Prostate gland (tissue), 2 donors: ENCODE measurements at regions not wholly inside any gene's neighbourhood (a gene's known extent, or its start where the extent isn't known, plus 50 kb on each side); places are given as distances from the start of the nearest gene placed in this dataset.

ENCODE experiments used
- DNase-seq: peaks from one replicate; pipeline ENCODE4 v3.0.0-alpha.2; 2019; ENCODE audit warnings: low spot score
- H3K27ac ChIP-seq, 2 donors: fragments of 200-600 bp; sonication (generic); 2 replicates each; pipeline ENCODE4 v1.5.1; 2017 to 2019
- H3K27me3 ChIP-seq: fragments of 200-600 bp; sonication (generic); replicated peaks from 2 replicates; pipeline ENCODE4 v1.5.1; 2019; ENCODE audit not compliant: insufficient read depth
- H3K36me3 ChIP-seq, 2 donors: fragments of 200-600 bp; sonication (generic); 1 replicate in 1 of 2; 2 replicates in 1 of 2; pipeline versions ENCODE4 v1.5.1 to v1.8.1; 2017 to 2019
- H3K4me1 ChIP-seq: fragments of 200-600 bp; sonication (generic); replicated peaks from 2 replicates; pipeline ENCODE4 v1.5.1; 2019
- H3K4me3 ChIP-seq, 2 donors: fragments of 200-600 bp; sonication (generic); 2 replicates each; pipeline ENCODE4 v1.5.1; 2017 to 2019
- H3K9me3 ChIP-seq: fragments of 200-600 bp; sonication (generic); 2 replicates; pipeline ENCODE4 v1.5.1; 2017
- POLR2A ChIP-seq: fragments of 450-650 bp; IDR thresholded peaks from one replicate; pipeline ENCODE4 v1.6.1; 2016; ENCODE audit warnings: antibody characterized with exemption, mild to moderate bottlenecking
- POLR2AphosphoS5 ChIP-seq: sonication (generic); formaldehyde crosslinking; IDR thresholded peaks from one replicate; pipeline ENCODE4 v1.6.1; 2017; ENCODE audit warnings: antibody characterized with exemption
- WGBS: methylation state at CpG from one replicate; pipeline ENCODE4 v1.1.5; 2018; 5-methylcytosine and 5-hydroxymethylcytosine counted together
- intact Hi-C: fragments of 100-400 bp; cut with DNase I; formaldehyde crosslinking; loops from one replicate; pipeline ENCODE4 v1.14.2; 2022
- TF ChIP-seq, protein P1 (sequence below), 4 experiments: fragments of 200-600 bp in 2 of 4; fragments of 450-650 bp in 2 of 4; sonication (generic) in 2 of 4; IDR thresholded peaks; 1 replicate in 3 of 4; 2 replicates in 1 of 4; pipeline ENCODE4 v1.5.1; 2016 to 2019; ENCODE audit warnings: antibody characterized with exemption in 4 of 4, mild to moderate bottlenecking in 2 of 4, moderate library complexity in 2 of 4

DNA sequence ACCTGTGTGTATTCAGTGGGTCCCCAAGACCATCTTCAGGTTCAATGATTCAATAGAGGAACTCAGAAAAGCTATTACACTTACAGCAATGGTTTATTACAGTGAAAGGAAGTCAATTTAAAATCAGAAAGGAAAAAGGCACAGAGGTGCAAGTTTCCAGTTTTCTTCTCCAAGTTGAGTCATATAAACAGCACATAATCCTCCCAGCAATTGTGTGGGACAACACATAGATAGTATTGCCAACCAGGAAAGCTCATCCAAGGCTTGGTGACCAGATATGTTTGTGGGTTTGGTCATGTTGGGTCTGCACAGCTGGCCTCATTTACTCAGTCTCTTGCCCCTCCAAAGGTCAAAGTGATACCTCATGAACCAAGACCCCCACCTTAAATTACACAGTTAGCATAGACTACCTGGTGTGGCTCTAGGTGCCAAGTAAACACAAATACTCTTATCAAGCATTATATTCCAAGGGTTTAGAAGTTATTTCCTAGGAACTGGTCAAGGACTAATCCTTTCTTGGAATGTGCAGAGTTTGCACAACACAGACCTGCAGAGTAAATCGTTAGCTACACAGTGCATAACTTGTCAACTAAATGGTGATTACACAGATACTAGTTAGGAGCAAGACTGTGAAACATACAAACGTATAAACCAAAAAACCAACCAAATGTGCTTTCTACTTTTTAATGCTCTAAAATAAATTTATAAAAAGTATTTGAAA, 777.3 kb downstream of the PCDH18 start:
- intact Hi-C loops, result no loop called here
- no peak overlapping the region for H3K27ac ChIP-seq

DNA sequence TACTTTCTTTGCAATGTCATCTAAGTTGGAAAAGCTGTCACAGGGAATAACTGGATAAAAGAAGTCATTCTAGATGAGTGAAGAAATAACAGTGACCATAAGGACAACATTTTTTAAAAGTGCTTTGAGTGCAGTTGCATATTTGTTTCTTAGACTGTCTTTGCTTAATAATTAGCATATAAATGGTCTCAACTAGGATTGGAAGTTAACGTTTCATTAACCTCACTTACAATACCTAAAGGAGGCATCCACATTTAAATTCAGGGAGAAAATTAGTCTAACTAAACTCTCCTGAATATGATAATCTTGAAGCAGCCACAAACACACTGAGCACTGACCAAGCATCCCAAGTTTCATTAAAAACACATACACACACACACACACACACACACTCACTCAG, 780.7 kb downstream of the PCDH18 start:
- no peak overlapping the region for H3K27ac ChIP-seq
- intact Hi-C loops, result no loop called here
- WGBS, result 51% methylated on average over 1 of the region's 1 CpG
- H3K36me3 ChIP-seq, result no peaks in the 10 kb centered on the region
- TF ChIP-seq, protein P1, sequence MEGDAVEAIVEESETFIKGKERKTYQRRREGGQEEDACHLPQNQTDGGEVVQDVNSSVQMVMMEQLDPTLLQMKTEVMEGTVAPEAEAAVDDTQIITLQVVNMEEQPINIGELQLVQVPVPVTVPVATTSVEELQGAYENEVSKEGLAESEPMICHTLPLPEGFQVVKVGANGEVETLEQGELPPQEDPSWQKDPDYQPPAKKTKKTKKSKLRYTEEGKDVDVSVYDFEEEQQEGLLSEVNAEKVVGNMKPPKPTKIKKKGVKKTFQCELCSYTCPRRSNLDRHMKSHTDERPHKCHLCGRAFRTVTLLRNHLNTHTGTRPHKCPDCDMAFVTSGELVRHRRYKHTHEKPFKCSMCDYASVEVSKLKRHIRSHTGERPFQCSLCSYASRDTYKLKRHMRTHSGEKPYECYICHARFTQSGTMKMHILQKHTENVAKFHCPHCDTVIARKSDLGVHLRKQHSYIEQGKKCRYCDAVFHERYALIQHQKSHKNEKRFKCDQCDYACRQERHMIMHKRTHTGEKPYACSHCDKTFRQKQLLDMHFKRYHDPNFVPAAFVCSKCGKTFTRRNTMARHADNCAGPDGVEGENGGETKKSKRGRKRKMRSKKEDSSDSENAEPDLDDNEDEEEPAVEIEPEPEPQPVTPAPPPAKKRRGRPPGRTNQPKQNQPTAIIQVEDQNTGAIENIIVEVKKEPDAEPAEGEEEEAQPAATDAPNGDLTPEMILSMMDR (IDR thresholded peaks at IDR 0.05), result no peak
- TF ChIP-seq POLR2A, result no peak
- no peak for TF ChIP-seq POLR2AphosphoS5
- H3K27me3 ChIP-seq, result no peaks in the 10 kb centered on the region
- no peak for DNase-seq
- H3K9me3 ChIP-seq, result no peaks in the 10 kb centered on the region
- no peaks in the 10 kb centered on the region for H3K4me1 ChIP-seq
- no peak overlapping the region for H3K4me3 ChIP-seq

More for the DNA sequence above, 777.3 kb downstream of the PCDH18 start:
- H3K4me1 ChIP-seq, result no peaks in the 10 kb centered on the region
- DNase-seq, result no peak
- no peaks in the 10 kb centered on the region for H3K36me3 ChIP-seq
- no peaks in the 10 kb centered on the region for H3K27me3 ChIP-seq
- 70% methylated on average over 2 of the region's 2 CpGs for whole genome bisulfite sequencing
- no peak overlapping the region for H3K4me3 ChIP-seq
- TF ChIP-seq POLR2A (no peak), POLR2AphosphoS5 (no peak)
- TF ChIP-seq, protein P1 (IDR thresholded peaks at IDR 0.05), result no peak
- no peaks in the 10 kb centered on the region for H3K9me3 ChIP-seq

DNA sequence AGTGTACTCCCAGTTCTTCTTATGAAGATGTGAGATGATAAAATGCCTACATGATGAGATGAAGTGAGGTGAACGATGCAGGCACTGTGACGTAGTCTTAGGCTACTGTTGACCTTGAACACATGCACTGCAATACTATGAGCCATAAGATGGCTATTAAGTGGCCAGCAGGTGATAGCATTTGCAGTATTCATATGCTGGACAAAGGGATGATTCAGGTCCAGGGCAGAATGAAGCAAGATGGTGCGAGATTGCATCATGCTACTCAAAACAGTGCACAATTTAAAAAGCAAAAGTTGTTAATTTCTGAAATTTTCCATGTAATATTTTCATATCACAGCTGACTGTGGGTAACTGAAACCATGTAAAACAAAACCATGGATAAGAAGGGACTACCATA, 781.4 kb downstream of the PCDH18 start:
- Histone ChIP-seq H3K36me3 (no peaks in the 10 kb centered on the region), H3K9me3 (no peaks in the 10 kb centered on the region), H3K4me3 (no peak overlapping the region), H3K4me1 (no peaks in the 10 kb centered on the region), H3K27me3 (no peaks in the 10 kb centered on the region), H3K27ac (no peak overlapping the region)
- intact Hi-C loops, result no loop called here
- TF ChIP-seq, protein P1 (IDR thresholded peaks at IDR 0.05), result no peak
- TF ChIP-seq POLR2A, result no peak
- no peak for TF ChIP-seq POLR2AphosphoS5
- no peak for DNase-seq
- WGBS, result 72% methylated on average over 3 of the region's 3 CpGs

GRCh38 chr4:136749989-136750388, 782.3 kb downstream of the PCDH18 start:
- intact Hi-C loops, result no loop called here
- TF ChIP-seq, protein P1 (IDR thresholded peaks at IDR 0.05), result no peak
- TF ChIP-seq POLR2AphosphoS5 (no peak), POLR2A (no peak)
- Histone ChIP-seq H3K36me3 (no peaks in the 10 kb centered on the region), H3K4me1 (no peaks in the 10 kb centered on the region), H3K4me3 (no peak overlapping the region), H3K9me3 (no peaks in the 10 kb centered on the region), H3K27me3 (no peaks in the 10 kb centered on the region), H3K27ac (no peak overlapping the region)
- DNase-seq, result no peak
- 58% methylated on average over 2 of the region's 2 CpGs for whole genome bisulfite sequencing

DNA sequence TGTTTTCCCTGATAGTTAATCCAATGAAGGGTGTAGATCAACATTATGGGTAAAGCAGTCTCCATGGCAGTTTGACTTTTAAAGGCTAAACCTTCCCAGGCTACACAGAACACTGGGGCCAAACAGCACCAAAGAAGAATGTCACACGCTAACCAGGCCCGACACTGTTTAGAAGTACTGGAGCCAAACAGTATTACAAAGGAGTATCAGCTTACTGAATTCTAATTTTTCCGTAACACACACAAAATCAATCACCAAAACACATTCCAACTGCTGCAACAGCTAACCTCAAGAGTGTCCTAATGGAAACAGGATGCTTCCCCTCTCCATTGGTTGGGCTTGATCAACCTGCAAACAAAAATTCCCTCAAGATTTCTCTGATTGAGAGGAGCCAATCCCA, 783.5 kb downstream of the PCDH18 start:
- H3K27me3 ChIP-seq, result no peaks in the 10 kb centered on the region
- no peak overlapping the region for H3K27ac ChIP-seq
- H3K9me3 ChIP-seq, result no peaks in the 10 kb centered on the region
- no peak overlapping the region for H3K4me3 ChIP-seq
- no peaks in the 10 kb centered on the region for H3K36me3 ChIP-seq
- intact Hi-C loops, result no loop called here
- H3K4me1 ChIP-seq, result no peaks in the 10 kb centered on the region
- WGBS, result 81% methylated on average over 3 of the region's 3 CpGs
- TF ChIP-seq, protein P1 (IDR thresholded peaks at IDR 0.05), result no peak
- TF ChIP-seq POLR2A, result no peak
- TF ChIP-seq POLR2AphosphoS5, result no peak
- DNase-seq, result no peak
